IMR-90 (cell line): ENCODE measurements at regions not wholly inside any gene's neighbourhood (a gene's known extent, or its start where the extent isn't known, plus 50 kb on each side); places are given as distances from the start of the nearest gene placed in this dataset.

Experiments
- ATAC-seq: fragments of 200-7000 bp; cut with Tn5 transposase; 2 replicates; pipeline ENCODE4 v1.9.1; 2020; ENCODE audit warnings: low read depth, mild to moderate bottlenecking, moderate library complexity
- BruUV-seq: library from RNA; stranded (reverse); fragments of 400-500 nt; replicated peaks from 2 replicates; lab custom pipeline; 2021; lab: Mats Ljungman, UMichigan
- CTCF ChIA-PET: fragments of 300-600 bp; formaldehyde crosslinking; extraction: SDS; loops from one replicate; lab custom pipeline; 2021; ENCODE audit warnings: antibody characterized with exemption; lab: Yijun Ruan, JAX
- POLR2A ChIA-PET: fragments of 300-600 bp; sonication (Branson Sonifier 250); formaldehyde crosslinking; loops from one replicate; lab custom pipeline; 2022; ENCODE audit warnings: antibody characterized with exemption; ENCODE audit not compliant: unreplicated experiment; lab: Charles Lee
- DNase-seq: peaks from one replicate; pipeline ENCODE4 v3.0.0; 2013
- H2AFZ ChIP-seq: replicated peaks from 2 replicates; pipeline ENCODE3; 2013; ENCODE audit warnings: low read length, mild to moderate bottlenecking; ENCODE audit not compliant: poor library complexity
- H2AK5ac ChIP-seq: 2 replicates; pipeline ENCODE4 v1.6.1; 2013; ENCODE audit warnings: low read depth, low read length, inconsistent platforms
- H2AK9ac ChIP-seq: replicated peaks from 2 replicates; pipeline ENCODE3; 2013; ENCODE audit warnings: mild to moderate bottlenecking, low read depth, low read length, moderate library complexity; ENCODE audit not compliant: poor library complexity
- H2BK120ac ChIP-seq: 2 replicates; pipeline ENCODE4 v1.6.1; 2013; ENCODE audit warnings: low read depth, low read length, inconsistent platforms
- H2BK15ac ChIP-seq: 3 replicates; pipeline ENCODE4 v1.6.1; 2013; ENCODE audit warnings: low read depth, low read length, inconsistent platforms
- H2BK20ac ChIP-seq: 2 replicates; pipeline ENCODE4 v1.6.1; 2013; ENCODE audit warnings: low read depth, mild to moderate bottlenecking, inconsistent platforms, low read length, moderate library complexity
- H2BK5ac ChIP-seq: 2 replicates; pipeline ENCODE4 v1.6.1; 2013; ENCODE audit warnings: mild to moderate bottlenecking, low read depth, low read length, inconsistent platforms; ENCODE audit not compliant: poor library complexity, severe bottlenecking
- H3K14ac ChIP-seq: replicated peaks from 2 replicates; pipeline ENCODE4 v1.6.1; 2013; ENCODE audit warnings: low read depth, low read length, inconsistent platforms
- H3K18ac ChIP-seq: 2 replicates; pipeline ENCODE4 v1.6.1; 2013; ENCODE audit warnings: low read depth, low read length, control low read depth
- H3K23ac ChIP-seq: 2 replicates; pipeline ENCODE4 v1.6.1; 2013; ENCODE audit warnings: low read depth, low read length, inconsistent platforms
- H3K27ac ChIP-seq: 2 replicates; pipeline ENCODE4 v1.5.1; 2013; ENCODE audit warnings: mild to moderate bottlenecking, control low read depth, low read length; ENCODE audit not compliant: insufficient read depth
- H3K27me3 ChIP-seq: 2 replicates; pipeline ENCODE4 v1.6.1; 2013; ENCODE audit warnings: low read length; ENCODE audit not compliant: control insufficient read depth, insufficient read depth
- H3K36me3 ChIP-seq: 2 replicates; pipeline ENCODE4 v1.6.1; 2013; ENCODE audit warnings: low read length, mixed read lengths; ENCODE audit not compliant: control insufficient read depth, insufficient read depth
- H3K4ac ChIP-seq: 2 replicates; pipeline ENCODE4 v1.6.1; 2013; ENCODE audit warnings: low read depth, low read length, inconsistent platforms
- H3K4me1 ChIP-seq: 2 replicates; pipeline ENCODE4 v1.6.1; 2013; ENCODE audit warnings: low read length, mixed read lengths; ENCODE audit not compliant: control insufficient read depth, insufficient read depth
- H3K4me2 ChIP-seq: 2 replicates; pipeline ENCODE4 v1.6.1; 2013; ENCODE audit warnings: low read depth, mild to moderate bottlenecking, control low read depth, low read length, moderate library complexity
- H3K4me3 ChIP-seq: 2 replicates; pipeline ENCODE4 v1.5.1; 2013; ENCODE audit warnings: low read depth, mild to moderate bottlenecking, control low read depth, low read length, moderate library complexity; ENCODE audit not compliant: insufficient read depth
- H3K56ac ChIP-seq: 2 replicates; pipeline ENCODE4 v1.6.1; 2013; ENCODE audit warnings: low read length, inconsistent platforms; ENCODE audit not compliant: insufficient read depth; ENCODE audit errors: extremely low read depth
- H3K79me1 ChIP-seq, 2 experiments: 2 replicates each; pipeline ENCODE4 v1.6.1; 2013; ENCODE audit warnings: low read length in 2 of 2, inconsistent platforms in 1 of 2, low read depth in 1 of 2
- H3K9ac ChIP-seq: 2 replicates; pipeline ENCODE4 v1.6.1; 2013; ENCODE audit warnings: low read depth, low read length, control low read depth
- H3K9me1 ChIP-seq: 2 replicates; pipeline ENCODE4 v1.6.1; 2013; ENCODE audit warnings: low read length, inconsistent platforms; ENCODE audit not compliant: insufficient read depth
- H3K9me3 ChIP-seq: 2 replicates; pipeline ENCODE4 v1.6.1; 2013; ENCODE audit warnings: low read length; ENCODE audit not compliant: control insufficient read depth, insufficient read depth
- H4K20me1 ChIP-seq: 2 replicates; pipeline ENCODE4 v1.6.1; 2013; ENCODE audit warnings: low read length, inconsistent platforms; ENCODE audit not compliant: insufficient read depth
- H4K5ac ChIP-seq: 2 replicates; pipeline ENCODE4 v1.6.1; 2013; ENCODE audit warnings: mild to moderate bottlenecking, low read depth, low read length, control low read depth
- H4K8ac ChIP-seq, 2 experiments: 2 replicates each; pipeline ENCODE4 v1.6.1; 2013; ENCODE audit warnings: low read depth in 2 of 2, low read length in 2 of 2, control low read depth in 1 of 2, inconsistent platforms in 1 of 2
- H4K91ac ChIP-seq: 2 replicates; pipeline ENCODE4 v1.6.1; 2013; ENCODE audit warnings: low read depth, low read length, inconsistent platforms; ENCODE audit not compliant: insufficient read depth
- BHLHE40 ChIP-seq: fragments of 150-350 bp; IDR thresholded peaks from 2 replicates; pipeline ENCODE4 v1.6.1; 2016; ENCODE audit warnings: mild to moderate bottlenecking, low read depth, low read length
- CHD1 ChIP-seq: IDR thresholded peaks from 2 replicates; pipeline ENCODE4 v1.6.1; 2012; ENCODE audit warnings: low read depth, low read length, improper control_type of control experiment
- FOS ChIP-seq: fragments of 150-350 bp; IDR thresholded peaks from 2 replicates; pipeline ENCODE4 v1.6.1; 2016; ENCODE audit warnings: low read depth, low read length
- POLR2A ChIP-seq: IDR thresholded peaks from 2 replicates; pipeline ENCODE4 v1.6.1; 2012; ENCODE audit warnings: mild to moderate bottlenecking, low read depth, low read length
- RAD21 ChIP-seq: IDR thresholded peaks from 2 replicates; pipeline ENCODE4 v1.6.1; 2012; ENCODE audit warnings: low read length, improper control_type of control experiment
- RFX5 ChIP-seq: IDR thresholded peaks from 2 replicates; pipeline ENCODE4 v1.8.0; 2012; ENCODE audit warnings: low read depth, mild to moderate bottlenecking, low read length, moderate library complexity
- WGBS, 2 experiments: methylation state at CpG; one replicate each; pipeline versions ENCODE4 v1.1.5 to v1.1.7; 2013; ENCODE audit warnings: missing lambda C conversion rate in 2 of 2; ENCODE audit not compliant: insufficient read length in 1 of 2; ENCODE audit errors: extremely low coverage in 2 of 2; 5-methylcytosine and 5-hydroxymethylcytosine counted together
- dilution Hi-C: fragments of 300-500 bp; cut with HindIII; formaldehyde crosslinking; loops from one replicate; pipeline ENCODE4 v1.14.3; 2018; ENCODE audit warnings: low sequenced_read_pairs; ENCODE audit not compliant: unreplicated experiment
- in situ Hi-C: fragments of 300-500 bp; cut with MboI; formaldehyde crosslinking; loops from 3 replicates; pipeline ENCODE4 v1.14.3; 2019; ENCODE audit warnings: low sequenced_read_pairs, inconsistent platforms, mixed read lengths
- intact Hi-C: fragments of 100-400 bp; cut with micrococcal nuclease; formaldehyde crosslinking; loops from 2 replicates; pipeline ENCODE4 v1.10.0; 2022

GRCh38 chr3:104887619-104888018, 479.1 kb upstream of the ALCAM start:
- ChIA-PET POLR2A (no interaction called here), CTCF (interaction anchor here (0.6 kb wide), 1 partner anchor 792 kb away, joined by 4 read pairs; no protein-coding TSS in a partner anchor)
- no TSS peak for BruUV-seq
- H3K4ac ChIP-seq, result no peak overlapping the region
- H3K14ac ChIP-seq, result no peak overlapping the region
- H3K4me2 ChIP-seq, result no peak overlapping the region
- no peak overlapping the region; the same call in 1 of the 2 replicates for H3K18ac ChIP-seq
- no peaks in the 10 kb centered on the region for H3K9me3 ChIP-seq
- no peak for DNase-seq
- no peak for ATAC-seq
- peak overlapping the region in 1 of 2 experiments; percentile 32; a peak in 1 of 4 replicates for H4K8ac ChIP-seq
- no peak overlapping the region for H3K27ac ChIP-seq
- dilution Hi-C loops, result no loop called here
- H3K4me1 ChIP-seq, result peaks cover 8% of the 10 kb centered on the region; the same call in 1 of the 2 replicates
- H4K20me1 ChIP-seq, result no peaks in the 10 kb centered on the region
- no peaks in the 10 kb centered on the region for H3K27me3 ChIP-seq
- no peak overlapping the region for H3K9ac ChIP-seq
- no peak overlapping the region for H3K4me3 ChIP-seq
- no peak overlapping the region for H2AK9ac ChIP-seq
- in situ Hi-C loops, result no loop called here
- no peaks in the 10 kb centered on the region for H3K36me3 ChIP-seq
- no peak overlapping the region for H4K5ac ChIP-seq
- no CpG with 5 or more reads among the region's 2 CpGs for WGBS, 2 experiments
- no peak overlapping the region for H2AFZ ChIP-seq
- 0 out of 3 replicates have a peak overlapping the region, but pooled peaks have one; percentile 46 for H2BK15ac ChIP-seq
- H3K9me1 ChIP-seq, result no peaks in the 10 kb centered on the region
- H3K56ac ChIP-seq, result no peak overlapping the region
- H3K79me1 ChIP-seq, result no peaks in the 10 kb centered on the region; a peak in 1 of 4 replicates
- TF ChIP-seq RAD21 (no peak), RFX5 (no peak), BHLHE40 (no peak), FOS (no peak), POLR2A (no peak), CHD1 (no peak)
- no peak overlapping the region for H2AK5ac ChIP-seq
- no peak overlapping the region for H4K91ac ChIP-seq
- H3K23ac ChIP-seq, result no peak overlapping the region
- intact Hi-C loops, result no loop called here
- 0 out of 2 replicates have a peak overlapping the region, but pooled peaks have one; percentile 47 for H2BK20ac ChIP-seq
- H2BK5ac ChIP-seq, result peak overlapping the region; percentile 43
- H2BK120ac ChIP-seq, result peak overlapping the region; percentile 52; the same call in 1 of the 2 replicates
